A673 (cell line): ENCODE measurements at regions not wholly inside any gene's neighbourhood (a gene's known extent, or its start where the extent isn't known, plus 50 kb on each side); places are given as distances from the start of the nearest gene placed in this dataset.

Experiments
- BruUV-seq: library from RNA; stranded (reverse); fragments of 400-500 nt; replicated peaks from 2 replicates; lab custom pipeline; 2021; lab: Mats Ljungman, UMichigan
- CTCF ChIA-PET: fragments of 300-600 bp; sonication (Branson Sonifier 250); formaldehyde crosslinking; loops from one replicate; lab custom pipeline; 2022; ENCODE audit warnings: antibody characterized with exemption; lab: Charles Lee
- POLR2A ChIA-PET: fragments of 300-600 bp; sonication (Branson Sonifier 250); formaldehyde crosslinking; loops from one replicate; lab custom pipeline; 2022; ENCODE audit warnings: antibody characterized with exemption; ENCODE audit not compliant: low non-redundant PET; lab: Charles Lee
- DNase-seq: peaks from one replicate; pipeline ENCODE4 v3.0.0-alpha.2; 2015; ENCODE audit warnings: low spot score
- H3K27ac ChIP-seq: fragments of 200-600 bp; sonication (generic); 2 replicates; pipeline ENCODE4 v1.5.1; 2016; ENCODE audit warnings: mixed run types, low read depth, mild to moderate bottlenecking, mixed read lengths, antibody characterized with exemption, low read length; ENCODE audit not compliant: poor library complexity, severe bottlenecking
- H3K27me3 ChIP-seq: fragments of 200-600 bp; sonication (generic); replicated peaks from 2 replicates; pipeline ENCODE4 v1.6.1; 2017; ENCODE audit warnings: mixed run types, low read depth, mild to moderate bottlenecking, mixed read lengths, antibody characterized with exemption, low read length; ENCODE audit not compliant: insufficient read depth, poor library complexity
- H3K36me3 ChIP-seq: fragments of 200-600 bp; sonication (generic); 2 replicates; pipeline ENCODE4 v1.6.1; 2016; ENCODE audit warnings: mixed run types, mild to moderate bottlenecking, mixed read lengths, antibody characterized with exemption, low read length; ENCODE audit not compliant: insufficient read depth, poor library complexity, severe bottlenecking
- H3K4me1 ChIP-seq: fragments of 200-600 bp; sonication (generic); 2 replicates; pipeline ENCODE4 v1.6.1; 2017; ENCODE audit warnings: mixed run types, mild to moderate bottlenecking, mixed read lengths, antibody characterized with exemption, low read length; ENCODE audit not compliant: insufficient read depth, poor library complexity, severe bottlenecking
- H3K4me3 ChIP-seq: fragments of 200-600 bp; sonication (generic); 2 replicates; pipeline ENCODE4 v1.5.1; 2016; ENCODE audit warnings: low read depth, mixed run types, mild to moderate bottlenecking, mixed read lengths, low read length; ENCODE audit not compliant: poor library complexity, severe bottlenecking
- H3K9me3 ChIP-seq: fragments of 200-600 bp; sonication (generic); 2 replicates; pipeline ENCODE4 v1.6.1; 2016; ENCODE audit warnings: mixed run types, low read depth, mild to moderate bottlenecking, mixed read lengths, antibody characterized with exemption, low read length; ENCODE audit not compliant: poor library complexity, severe bottlenecking
- CTCF ChIP-seq: fragments of 300-800, 200-600 bp; sonication (generic); conservative IDR thresholded peaks from 2 replicates; pipeline ENCODE4 v1.5.1; 2017; ENCODE audit warnings: low read depth, mild to moderate bottlenecking, antibody characterized with exemption, low read length, moderate library complexity, mixed read lengths
- EZH2 ChIP-seq: fragments of 200-600 bp; sonication (generic); IDR thresholded peaks from 2 replicates; pipeline ENCODE4 v1.6.1; 2017; ENCODE audit warnings: borderline replicate concordance, low read depth, mild to moderate bottlenecking, mixed read lengths, antibody characterized with exemption, low read length; ENCODE audit not compliant: poor library complexity, severe bottlenecking
- intact Hi-C: fragments of 100-400 bp; cut with micrococcal nuclease; formaldehyde crosslinking; loops from one replicate; pipeline ENCODE4 v1.10.0; 2022; ENCODE audit not compliant: unreplicated experiment

GRCh38 chr17:36864827-36865430 lies 72.3 kb upstream of the LHX1 start:
- H3K9me3 ChIP-seq: no peaks in the 10 kb centered on the region
- TF ChIP-seq EZH2 (no peak), CTCF (no peak)
- no peaks in the 10 kb centered on the region for H3K36me3 ChIP-seq
- no peak overlapping the region for H3K4me3 ChIP-seq
- H3K27ac ChIP-seq: no peak overlapping the region
- H3K27me3 ChIP-seq: no peaks in the 10 kb centered on the region
- intact Hi-C loops: no loop called here
- no peak for DNase-seq
- no peaks in the 10 kb centered on the region for H3K4me1 ChIP-seq
- no TSS peak for BruUV-seq
- ChIA-PET CTCF (no interaction called here), POLR2A (no interaction called here)

- Histone ChIP-seq H3K4me3 (no peak overlapping the region), H3K27me3 (no peaks in the 10 kb centered on the region), H3K4me1 (no peaks in the 10 kb centered on the region), H3K9me3 (no peaks in the 10 kb centered on the region), H3K36me3 (no peaks in the 10 kb centered on the region), H3K27ac (no peak overlapping the region)
- POLR2A ChIA-PET: no interaction called here
- intact Hi-C loops: no loop called here
- CTCF ChIA-PET: no interaction called here
- DNase-seq: no peak
- TF ChIP-seq EZH2: no peak
- no peak for TF ChIP-seq CTCF
- no TSS peak for BruUV-seq
Observed at GRCh38 chr17:36867716-36868341, 69.4 kb upstream of the LHX1 start.

- no TSS peak for BruUV-seq
- H3K4me1 ChIP-seq: no peaks in the 10 kb centered on the region
- H3K9me3 ChIP-seq: no peaks in the 10 kb centered on the region
- TF ChIP-seq CTCF (no peak), EZH2 (no peak)
- DNase-seq: no peak
- POLR2A ChIA-PET: no interaction called here
- H3K27me3 ChIP-seq: no peaks in the 10 kb centered on the region
- no peak overlapping the region for H3K4me3 ChIP-seq
- intact Hi-C loops: no loop called here
- CTCF ChIA-PET: no interaction called here
- H3K27ac ChIP-seq: no peak overlapping the region
- H3K36me3 ChIP-seq: no peaks in the 10 kb centered on the region
Observed at GRCh38 chr17:36868777-36869176, 68.5 kb upstream of the LHX1 start.
